HEK293T (cell line): ENCODE measurements at regions not wholly inside any gene's neighbourhood (a gene's known extent, or its start where the extent isn't known, plus 50 kb on each side); places are given as distances from the start of the nearest gene placed in this dataset.

Source experiments
- CTCF ChIA-PET: fragments of 350-600 bp; formaldehyde crosslinking; extraction: SDS; loops from one replicate; lab custom pipeline; 2021; ENCODE audit warnings: antibody characterized with exemption, inconsistent platforms; lab: Yijun Ruan, JAX
- POLR2A ChIA-PET: fragments of 350-600 bp; formaldehyde crosslinking; extraction: SDS; loops from one replicate; lab custom pipeline; 2020; ENCODE audit warnings: antibody characterized with exemption, inconsistent platforms; lab: Yijun Ruan, JAX
- DNase-seq: peaks from one replicate; pipeline ENCODE4 v3.0.0; 2012; ENCODE audit warnings: mixed read lengths; ENCODE audit errors: extremely low spot score
- ARNT ChIP-seq: fragments of 450-650 bp; IDR thresholded peaks from 2 replicates; pipeline ENCODE4 v1.6.1; 2017; ENCODE audit warnings: mild to moderate bottlenecking
- BHLHE40 ChIP-seq: fragments of 450-650 bp; IDR thresholded peaks from 2 replicates; pipeline ENCODE4 v1.6.1; 2016; ENCODE audit warnings: mild to moderate bottlenecking, moderate library complexity, borderline replicate concordance
- CTBP1 ChIP-seq: fragments of 450-650 bp; IDR thresholded peaks from 2 replicates; pipeline ENCODE4 v1.6.1; 2016; ENCODE audit warnings: borderline replicate concordance
- ELF4 ChIP-seq: fragments of 450-650 bp; IDR thresholded peaks from 2 replicates; pipeline ENCODE4 v1.6.1; 2017; ENCODE audit warnings: antibody characterized with exemption
- FOXA1 ChIP-seq: fragments of 450-650 bp; IDR thresholded peaks from 2 replicates; pipeline ENCODE4 v1.6.1; 2016; ENCODE audit warnings: mild to moderate bottlenecking
- FOXK2 ChIP-seq: fragments of 450-650 bp; IDR thresholded peaks from 2 replicates; pipeline ENCODE4 v1.6.1; 2016; ENCODE audit warnings: mild to moderate bottlenecking
- FOXM1 ChIP-seq: fragments of 450-650 bp; IDR thresholded peaks from 2 replicates; pipeline ENCODE4 v1.6.1; 2017; ENCODE audit warnings: mild to moderate bottlenecking, borderline replicate concordance
- HDGF ChIP-seq: fragments of 450-650 bp; IDR thresholded peaks from 2 replicates; pipeline ENCODE4 v1.6.1; 2017; ENCODE audit warnings: antibody characterized with exemption, borderline replicate concordance
- L3MBTL2 ChIP-seq: fragments of 450-650 bp; conservative IDR thresholded peaks from 2 replicates; pipeline ENCODE4 v1.6.1; 2016; ENCODE audit warnings: mild to moderate bottlenecking
- LEF1 ChIP-seq: fragments of 450-650 bp; IDR thresholded peaks from 2 replicates; pipeline ENCODE4 v1.6.1; 2017; ENCODE audit warnings: mild to moderate bottlenecking, borderline replicate concordance
- NFRKB ChIP-seq: fragments of 450-650 bp; IDR thresholded peaks from 2 replicates; pipeline ENCODE4 v1.6.1; 2016; ENCODE audit warnings: mild to moderate bottlenecking, moderate library complexity
- PKNOX1 ChIP-seq: fragments of 450-650 bp; IDR thresholded peaks from 2 replicates; pipeline ENCODE4 v1.6.1; 2016
- SP1 ChIP-seq: fragments of 450-650 bp; IDR thresholded peaks from 2 replicates; pipeline ENCODE4 v1.6.1; 2017
- SUZ12 ChIP-seq: fragments of 450-650 bp; IDR thresholded peaks from 2 replicates; pipeline ENCODE4 v1.6.1; 2016; ENCODE audit warnings: mild to moderate bottlenecking
- TARDBP ChIP-seq: fragments of 450-650 bp; IDR thresholded peaks from 2 replicates; pipeline ENCODE4 v1.6.1; 2016
- ZNF384 ChIP-seq: fragments of 450-650 bp; IDR thresholded peaks from 2 replicates; pipeline ENCODE4 v1.6.1; 2016

GRCh38 chr1:232751393-232752140, 53.6 kb upstream of the MAP10 start:
- POLR2A ChIA-PET = no interaction called here
- CTCF ChIA-PET = interaction anchor here (0.7 kb wide), 1 partner anchor 392 kb away, joined by 3 read pairs; no protein-coding TSS in a partner anchor
- TF ChIP-seq CTBP1 = no peak
- TF ChIP-seq NFRKB = no peak
- no peak for TF ChIP-seq SUZ12
- no peak for TF ChIP-seq ELF4
- TF ChIP-seq TARDBP = no peak
- no peak for TF ChIP-seq ARNT
- TF ChIP-seq HDGF = no peak
- no peak for TF ChIP-seq PKNOX1
- TF ChIP-seq LEF1 = no peak
- TF ChIP-seq L3MBTL2 = no peak
- TF ChIP-seq SP1 = no peak
- DNase-seq = no peak

GRCh38 chr1:232752365-232752764, 52.9 kb upstream of the MAP10 start:
- DNase-seq = no peak
- ChIA-PET CTCF (interaction anchor here (0.6 kb wide), 2 partner anchors 273 to 603 kb away, joined by 3 to 4 read pairs; no protein-coding TSS in a partner anchor), POLR2A (no interaction called here)
- TF ChIP-seq SP1 = no peak
- TF ChIP-seq FOXK2 = no peak
- TF ChIP-seq NFRKB = no peak
- no peak for TF ChIP-seq L3MBTL2
- TF ChIP-seq CTBP1 = no peak

GRCh38 chr1:232754930-232755329, 50.3 kb upstream of the MAP10 start:
- CTCF ChIA-PET = no interaction called here

More at GRCh38 chr1:232754930-232755329, 50.3 kb upstream of the MAP10 start:
- POLR2A ChIA-PET = no interaction called here
- no peak for DNase-seq
- TF ChIP-seq SP1 = no peak
- TF ChIP-seq ZNF384 = no peak
- no peak for TF ChIP-seq L3MBTL2
- TF ChIP-seq FOXM1 = no peak
- TF ChIP-seq PKNOX1 = no peak
- no peak for TF ChIP-seq FOXA1
- TF ChIP-seq FOXK2 = no peak
- TF ChIP-seq CTBP1 = no peak
- no peak for TF ChIP-seq TARDBP
- TF ChIP-seq ELF4 = no peak
- no peak for TF ChIP-seq LEF1
- no peak for TF ChIP-seq BHLHE40
- no peak for TF ChIP-seq SUZ12
- no peak for TF ChIP-seq HDGF
- TF ChIP-seq NFRKB = no peak
- TF ChIP-seq ARNT = no peak
